GM19395 (cell line): ENCODE measurements at regions not wholly inside any gene's neighbourhood (a gene's known extent, or its start where the extent isn't known, plus 50 kb on each side); places are given as distances from the start of the nearest gene placed in this dataset.
A peak's percentile ranks its signal among the peaks of the same experiment; 100 is the strongest.

Experiments used
- ATAC-seq: cut with Tn5 transposase; IDR thresholded peaks from one replicate; pipeline ENCODE4 v1.9.1; 2021; ENCODE audit warnings: mild to moderate bottlenecking, moderate library complexity; ENCODE audit not compliant: unreplicated experiment

GRCh38 chr17:62119373-62119772 is 54.3 kb upstream of the MED13 start:
- peak; percentile 80 for ATAC-seq
